Sigmoid colon (tissue), 4 donors: ENCODE measurements at regions not wholly inside any gene's neighbourhood (a gene's known extent, or its start where the extent isn't known, plus 50 kb on each side); places are given as distances from the start of the nearest gene placed in this dataset.

Source experiments
- CTCF ChIP-seq, 4 experiments: fragments of 450-650 bp in 3 of 4; fragments of 200-600 bp in 1 of 4; IDR thresholded peaks; one replicate each; pipeline ENCODE4 v1.5.1; 2016 to 2019; ENCODE audit warnings: antibody characterized with exemption in 4 of 4, mild to moderate bottlenecking in 3 of 4, moderate library complexity in 2 of 4
- EP300 ChIP-seq, 4 donors: sonication (generic); formaldehyde crosslinking; IDR thresholded peaks; one replicate each; pipeline ENCODE4 v1.6.1; 2017; ENCODE audit warnings: antibody characterized with exemption in 4 of 4
- POLR2A ChIP-seq, 2 donors: fragments of 450-650 bp; IDR thresholded peaks; one replicate each; pipeline ENCODE4 v1.6.1; 2016; ENCODE audit warnings: antibody characterized with exemption in 2 of 2, mild to moderate bottlenecking in 2 of 2, moderate library complexity in 2 of 2

GRCh38 chr6:112831022-112831421 lies 483.9 kb downstream of the RFPL4B start:
- TF ChIP-seq EP300 (IDR thresholded peaks at IDR 0.05): no peak
- TF ChIP-seq CTCF (IDR thresholded peaks at IDR 0.05): no peak
- no peak for TF ChIP-seq POLR2A (IDR thresholded peaks at IDR 0.05)
